Activated naive CD4-positive, alpha-beta T cell (primary cell): ENCODE measurements at regions not wholly inside any gene's neighbourhood (a gene's known extent, or its start where the extent isn't known, plus 50 kb on each side); places are given as distances from the start of the nearest gene placed in this dataset.

Source experiments
- DNase-seq, 4 experiments: peaks; one replicate each; lab custom pipeline; 2025; lab: John Stamatoyannopoulos, UW

- DNase-seq, result no peak
Observed at GRCh38 chr9:20117482-20117881, 328.6 kb upstream of the SLC24A2 start.

- no peak for DNase-seq
Observed at GRCh38 chr9:20114974-20115373, 326.1 kb upstream of the SLC24A2 start.

DNA sequence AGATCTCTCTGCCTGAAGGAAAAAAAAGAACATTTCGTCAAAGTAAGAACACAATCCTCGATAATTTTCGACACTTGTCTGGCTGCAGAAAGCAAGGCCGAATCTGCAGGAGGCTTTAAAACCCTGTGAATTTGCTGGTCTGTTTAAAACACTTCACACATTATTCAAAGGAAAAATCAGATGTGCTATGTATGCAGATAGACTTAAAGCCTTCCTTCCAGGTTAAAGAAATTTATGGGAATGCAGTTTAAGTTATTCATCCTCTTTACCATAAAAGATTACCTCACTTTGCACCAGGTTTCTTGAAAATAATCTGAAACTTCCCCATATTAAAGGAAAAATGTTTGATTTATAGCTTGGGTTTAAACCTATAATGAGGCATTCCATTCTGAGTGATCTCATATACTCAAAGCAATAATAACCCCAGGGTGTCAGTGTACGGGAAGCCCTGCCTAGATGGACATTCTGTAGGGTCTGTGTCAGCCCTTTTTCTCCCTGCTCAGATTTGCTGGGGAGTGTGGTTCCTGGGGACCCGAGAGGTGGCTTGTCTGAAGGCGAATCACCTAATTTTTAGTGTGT is 323.5 kb upstream of the SLC24A2 start:
- DNase-seq, result no peak

DNA sequence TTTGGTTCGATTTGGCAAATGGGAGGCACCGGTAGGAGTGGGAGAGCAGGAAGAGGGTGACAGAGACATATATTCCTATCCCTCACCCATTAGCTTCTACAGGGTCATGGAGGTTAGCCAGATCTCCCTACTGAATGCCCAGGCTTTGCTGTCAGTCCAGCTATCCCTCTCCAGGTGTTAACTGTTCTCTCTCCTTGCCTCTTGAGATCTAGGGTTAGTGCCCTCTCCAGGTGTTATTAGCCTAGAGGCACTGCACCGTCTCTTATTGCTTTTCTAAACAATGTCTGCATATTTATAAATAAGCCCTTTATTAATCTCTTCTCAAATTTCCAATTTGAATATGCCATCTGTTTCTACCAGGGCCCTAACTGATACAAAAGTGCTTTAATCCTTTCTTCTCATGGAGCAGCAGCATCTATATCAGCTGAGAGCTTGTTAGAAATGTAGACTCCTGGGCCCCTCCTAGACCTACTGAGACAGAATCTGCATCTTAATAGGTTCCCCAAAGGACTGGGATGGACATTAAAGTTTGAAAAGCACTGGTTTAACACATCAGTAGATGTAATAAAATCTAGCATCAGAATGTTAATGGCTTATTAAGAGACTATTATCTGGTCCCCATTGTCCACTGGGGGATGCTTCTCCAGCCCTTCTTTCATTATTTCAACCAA is 322.5 kb upstream of the SLC24A2 start:
- no peak for DNase-seq

DNA sequence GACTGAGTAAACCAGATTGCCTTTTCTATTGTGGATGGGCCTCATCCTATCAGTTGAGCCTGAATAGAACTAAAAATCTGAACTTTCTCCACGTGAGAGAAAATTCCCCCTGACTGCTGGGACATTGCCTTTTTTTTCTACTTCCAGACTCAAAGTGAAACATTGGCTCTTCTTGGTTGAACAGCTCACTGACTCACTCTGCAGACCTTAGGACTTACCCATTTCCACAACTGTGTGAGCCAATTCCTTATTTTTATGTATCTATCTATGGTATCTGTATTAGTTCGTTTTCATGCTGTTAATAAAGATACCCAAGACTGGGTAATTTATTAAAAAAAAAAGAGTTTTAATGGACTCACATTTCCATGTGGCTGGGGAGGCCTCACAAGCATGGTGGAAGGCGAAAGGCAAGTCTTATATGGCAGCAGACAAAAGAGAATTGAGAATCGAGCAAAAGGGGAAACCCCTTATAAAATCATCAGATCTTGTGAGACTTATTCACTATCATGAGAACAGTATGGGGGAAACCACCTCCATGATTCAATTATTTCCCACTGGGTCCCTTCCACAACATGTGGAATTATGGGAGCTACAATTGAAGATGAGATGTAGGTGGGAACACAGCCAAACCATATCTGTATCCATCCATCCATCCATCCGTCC is 306.7 kb upstream of the SLC24A2 start:
- no peak for DNase-seq

- DNase-seq, result no peak
Observed at GRCh38 chr9:20092561-20092960, 303.7 kb upstream of the SLC24A2 start.

GRCh38 chr9:20087481-20087880 is 298.6 kb upstream of the SLC24A2 start:
- no peak for DNase-seq

- no peak for DNase-seq
Observed at GRCh38 chr9:20085842-20086241, 297.0 kb upstream of the SLC24A2 start.

DNA sequence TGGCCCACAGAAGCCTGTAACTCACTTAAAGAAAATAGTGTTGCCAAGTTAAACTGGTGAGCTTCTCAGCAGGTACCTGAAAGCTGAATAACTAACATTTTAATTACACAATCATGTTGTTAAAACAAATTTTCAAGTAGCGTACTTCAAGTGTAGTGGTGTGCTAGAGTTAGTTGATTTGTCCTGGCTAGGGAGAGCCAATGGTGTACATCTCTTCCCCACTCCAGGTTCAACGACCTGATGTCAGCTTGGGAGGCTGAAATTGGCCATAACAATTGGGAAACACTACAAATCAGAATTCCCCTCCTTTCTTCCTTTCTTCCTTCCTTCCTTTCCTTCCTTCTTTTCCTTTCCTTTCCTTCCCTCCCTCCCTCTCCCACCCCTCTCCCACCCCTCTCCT is 295.3 kb upstream of the SLC24A2 start:
- no peak for DNase-seq

GRCh38 chr9:20083390-20083789 is 294.6 kb upstream of the SLC24A2 start:
- DNase-seq, result no peak

DNA sequence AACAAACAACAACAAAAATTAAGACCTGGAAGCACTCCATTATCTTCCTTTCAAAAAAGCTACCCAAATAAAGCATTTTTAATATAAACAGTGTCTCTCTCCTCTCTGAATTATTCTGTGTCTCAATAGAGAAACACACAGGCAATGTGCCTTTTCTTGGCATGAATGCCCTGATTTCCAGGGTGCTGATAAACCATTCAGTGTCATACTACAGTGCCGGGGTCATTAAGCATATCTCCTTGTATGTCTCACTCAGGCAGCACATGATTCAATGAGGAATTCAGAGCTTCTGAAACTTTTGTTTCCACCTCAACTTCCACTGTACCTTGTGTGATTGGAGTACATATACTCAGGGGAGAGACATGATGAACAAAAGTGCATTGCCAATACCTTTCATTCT is 294.0 kb upstream of the SLC24A2 start:
- DNase-seq, result no peak

GRCh38 chr9:20082406-20082805 is 293.6 kb upstream of the SLC24A2 start:
- DNase-seq, result no peak

DNA sequence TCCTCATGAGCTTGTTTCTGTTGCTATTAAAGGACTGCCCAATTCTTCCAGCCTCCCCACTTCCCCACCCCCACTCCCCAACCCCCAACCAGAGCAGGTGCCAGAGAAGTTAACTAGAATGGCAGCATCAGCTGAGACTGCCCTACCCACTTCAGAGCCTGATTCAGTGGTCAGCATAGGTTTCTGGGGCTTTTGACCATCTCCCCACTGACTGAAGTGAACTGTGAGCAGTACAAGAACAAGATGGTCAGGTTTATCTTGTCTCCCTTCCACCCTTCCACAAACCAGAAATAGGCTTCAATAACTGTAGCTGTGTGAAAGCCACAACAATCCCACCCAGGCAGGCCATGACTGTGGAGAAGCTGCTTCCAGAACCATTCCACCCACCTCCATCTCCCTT is 289.4 kb upstream of the SLC24A2 start:
- no peak for DNase-seq

- no peak for DNase-seq
Observed at GRCh38 chr9:20074291-20074690, 285.5 kb upstream of the SLC24A2 start.

- DNase-seq, result no peak
Observed at GRCh38 chr9:20070336-20070735, 281.5 kb upstream of the SLC24A2 start.

DNA sequence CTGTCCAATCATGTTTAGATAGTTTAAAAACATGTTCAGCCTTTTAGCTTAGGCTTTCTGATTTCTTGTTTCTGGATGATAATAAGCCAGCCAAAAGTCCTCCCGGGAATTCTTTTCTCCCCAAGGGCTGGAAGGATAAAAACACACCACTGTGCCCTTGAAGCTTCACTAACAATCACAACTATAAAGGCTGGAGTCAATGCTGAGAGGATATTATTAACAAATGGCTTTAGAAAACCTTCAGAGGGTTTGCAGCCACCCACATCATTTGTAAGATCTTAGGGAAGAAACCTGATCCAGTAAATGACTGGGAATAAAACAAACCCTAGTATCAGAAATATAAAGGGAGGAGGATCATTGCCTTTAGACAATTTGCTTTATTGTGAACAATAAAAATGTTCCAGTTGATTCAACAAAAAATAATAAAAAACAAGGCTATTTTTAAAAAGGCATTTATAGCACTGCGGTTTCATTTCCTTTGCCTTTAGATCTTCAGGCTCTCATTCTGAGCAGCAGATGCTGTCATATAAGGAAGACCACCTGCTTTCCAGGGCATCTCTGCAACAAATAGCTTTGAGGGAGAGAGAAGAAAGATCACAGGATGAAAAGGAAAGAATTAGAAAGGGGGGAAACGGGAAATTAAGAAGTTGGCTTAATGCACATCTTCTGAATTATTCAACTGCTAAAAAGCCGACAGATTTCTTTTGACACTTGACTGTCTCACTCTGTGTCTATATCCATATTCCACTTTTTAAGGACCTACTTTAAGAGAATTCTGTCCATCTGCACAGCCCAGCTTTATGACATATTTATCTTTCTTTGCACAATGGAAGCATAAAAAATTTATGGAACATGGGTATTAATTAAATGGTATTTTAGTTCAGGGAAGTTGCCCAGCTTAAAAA is 277.2 kb upstream of the SLC24A2 start:
- DNase-seq, result no peak

DNA sequence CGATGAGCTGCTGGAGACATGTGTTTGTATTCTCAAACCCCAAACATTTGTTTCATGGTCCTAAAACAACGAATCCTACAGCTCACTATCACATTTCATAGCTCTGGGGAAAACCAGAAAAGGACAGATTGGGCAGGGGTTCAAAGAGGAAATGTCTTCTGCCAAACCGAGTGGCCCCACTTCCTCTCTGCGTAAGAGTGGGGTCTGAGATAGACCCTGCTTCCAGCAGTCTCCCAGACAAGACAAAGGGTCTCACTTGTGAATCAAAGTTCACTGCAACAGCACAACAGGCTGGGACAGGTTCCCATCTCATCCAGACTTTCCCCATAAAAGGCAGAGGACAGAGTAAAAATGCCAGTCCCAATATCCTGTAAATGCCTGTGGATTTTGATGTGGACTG is 276.2 kb upstream of the SLC24A2 start:
- DNase-seq, result no peak

DNA sequence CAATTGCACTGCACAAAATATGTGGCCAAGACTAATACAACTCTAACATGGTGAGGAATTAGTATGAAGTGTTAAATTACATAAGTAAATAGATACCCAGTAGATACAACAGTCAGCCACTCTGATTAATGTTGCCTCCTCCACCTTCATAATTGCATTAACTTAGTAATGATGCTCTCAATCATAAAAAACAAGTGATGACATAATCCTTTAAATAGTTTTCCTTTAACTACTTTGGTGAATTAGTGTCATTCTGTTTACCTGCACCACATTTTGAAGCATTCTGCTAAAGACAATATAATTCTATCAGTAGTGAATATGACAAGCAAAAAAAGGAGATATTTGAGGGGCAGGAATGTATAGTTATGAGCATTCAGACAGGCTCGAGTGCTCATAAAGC is 265.9 kb upstream of the SLC24A2 start:
- no peak for DNase-seq

GRCh38 chr9:20048985-20049384 is 260.1 kb upstream of the SLC24A2 start:
- DNase-seq, result no peak

DNA sequence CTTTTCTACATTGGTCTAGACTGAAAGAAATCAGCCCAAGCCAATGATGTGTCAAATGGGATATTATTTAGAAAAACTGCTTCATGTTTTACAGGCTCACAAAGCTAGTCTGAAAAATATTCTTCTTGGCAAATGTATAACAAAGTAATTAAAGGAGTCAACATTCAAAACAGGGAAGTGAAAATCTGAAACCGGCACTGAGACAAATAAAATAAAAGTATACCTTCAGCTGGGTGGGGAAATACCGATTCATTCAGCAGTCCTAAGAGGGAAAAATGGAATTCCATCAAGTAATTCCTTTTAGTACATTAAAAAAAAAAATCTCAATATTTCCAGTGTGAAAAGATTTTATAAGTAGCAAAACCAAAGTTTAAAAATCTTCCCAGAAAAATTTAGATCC is 259.6 kb upstream of the SLC24A2 start:
- DNase-seq, result no peak

DNA sequence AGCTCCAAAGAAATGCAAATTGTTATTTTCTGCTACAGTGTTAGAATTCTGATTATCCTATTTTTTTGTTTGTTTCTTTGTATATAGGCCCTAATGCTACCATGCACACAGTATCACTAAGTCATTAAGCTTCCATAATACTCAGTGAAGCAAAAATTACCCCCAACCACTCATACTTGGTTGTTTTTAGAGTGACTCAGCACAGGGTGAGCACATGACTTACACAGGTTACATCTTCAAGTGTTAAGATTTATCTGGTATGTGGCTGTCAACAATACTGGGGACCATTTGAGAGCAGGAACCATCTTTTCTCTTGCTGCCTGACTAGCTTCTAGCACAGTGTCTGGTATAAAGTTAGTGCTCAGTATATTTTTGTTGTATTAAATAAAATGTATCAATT is 255.8 kb upstream of the SLC24A2 start:
- no peak for DNase-seq

GRCh38 chr9:20043461-20043860 is 254.6 kb upstream of the SLC24A2 start:
- DNase-seq, result no peak

GRCh38 chr9:20043035-20043434 is 254.2 kb upstream of the SLC24A2 start:
- DNase-seq, result no peak
